Fibroblast of pulmonary artery (primary cell): ENCODE measurements at regions not wholly inside any gene's neighbourhood (a gene's known extent, or its start where the extent isn't known, plus 50 kb on each side); places are given as distances from the start of the nearest gene placed in this dataset.

Experiments
- DNase-seq: peaks from one replicate; pipeline ENCODE4 v3.0.0-alpha.2; 2010; ENCODE audit warnings: low read depth
- H3K4me3 ChIP-seq: replicated peaks from 2 replicates; pipeline ENCODE4 v1.5.1; 2011; ENCODE audit warnings: low read depth, mild to moderate bottlenecking, control low read depth, low read length, moderate library complexity
- CTCF ChIP-seq: IDR thresholded peaks from 2 replicates; pipeline ENCODE4 v1.5.1; 2011; ENCODE audit warnings: mild to moderate bottlenecking, control low read depth, low read length, inconsistent platforms; ENCODE audit errors: missing control alignments

GRCh38 chr19:31204115-31204514 is 145.1 kb downstream of the TSHZ3 start:
- DNase-seq, result no peak
- no peak overlapping the region for H3K4me3 ChIP-seq
- TF ChIP-seq CTCF, result no peak

- peak; percentile 7 for DNase-seq
- no peak overlapping the region for H3K4me3 ChIP-seq
- TF ChIP-seq CTCF, result no peak
Observed at GRCh38 chr19:31185261-31185660, 164.0 kb downstream of the TSHZ3 start.

GRCh38 chr19:31181535-31181934 is 167.7 kb downstream of the TSHZ3 start:
- DNase-seq, result no peak
- H3K4me3 ChIP-seq, result no peak overlapping the region
- TF ChIP-seq CTCF, result no peak

GRCh38 chr19:31180907-31181306 is 168.3 kb downstream of the TSHZ3 start:
- no peak overlapping the region for H3K4me3 ChIP-seq
- DNase-seq, result no peak
- no peak for TF ChIP-seq CTCF

GRCh38 chr19:31179471-31179852 is 169.8 kb downstream of the TSHZ3 start:
- DNase-seq, result no peak
- no peak for TF ChIP-seq CTCF
- no peak overlapping the region for H3K4me3 ChIP-seq

GRCh38 chr19:31178833-31179470 is 170.3 kb downstream of the TSHZ3 start:
- no peak for TF ChIP-seq CTCF
- H3K4me3 ChIP-seq, result no peak overlapping the region
- no peak for DNase-seq

- no peak overlapping the region for H3K4me3 ChIP-seq
- DNase-seq, result no peak
- TF ChIP-seq CTCF, result no peak
Observed at GRCh38 chr19:31177246-31177645, 172.0 kb downstream of the TSHZ3 start.
